Thyroid gland (tissue), 4 donors: ENCODE measurements at regions not wholly inside any gene's neighbourhood (a gene's known extent, or its start where the extent isn't known, plus 50 kb on each side); places are given as distances from the start of the nearest gene placed in this dataset.
"Not testable (repeated sequence)": the region's sequence is repeated elsewhere in the genome, so short reads cannot be mapped to it uniquely, and the experiment has no call there.

Source experiments
- DNase-seq, 2 donors: peaks; one replicate each; pipeline ENCODE4 v3.0.0-alpha.2; 2019
- H3K27ac ChIP-seq, 3 donors: fragments of 200-600 bp; sonication (generic); 1 replicate in 2 of 3; 2 replicates in 1 of 3; pipeline ENCODE4 v1.5.1; 2016 to 2019; ENCODE audit warnings: mild to moderate bottlenecking in 1 of 3, moderate library complexity in 1 of 3
- H3K27me3 ChIP-seq: fragments of 200-600 bp; sonication (generic); one replicate; pipeline ENCODE4 v1.5.1; 2019
- H3K36me3 ChIP-seq, 2 donors: fragments of 200-600 bp; sonication (generic); one replicate each; pipeline ENCODE4 v1.5.1; 2016 to 2019
- H3K4me1 ChIP-seq, 2 donors: fragments of 200-600 bp; sonication (generic); one replicate each; pipeline ENCODE4 v1.5.1; 2017 to 2019
- H3K4me3 ChIP-seq, 3 donors: fragments of 200-600 bp; sonication (generic); replicated peaks in 1 of 3; 1 replicate in 2 of 3; 2 replicates in 1 of 3; pipeline ENCODE4 v1.5.1; 2016; ENCODE audit warnings: mild to moderate bottlenecking in 1 of 3
- H3K9me3 ChIP-seq: fragments of 200-600 bp; sonication (generic); one replicate; pipeline ENCODE4 v1.5.1; 2017
- POLR2A ChIP-seq, 2 donors: fragments of 450-650 bp; IDR thresholded peaks; one replicate each; pipeline ENCODE4 v1.6.1; 2017; ENCODE audit warnings: antibody characterized with exemption in 2 of 2, mild to moderate bottlenecking in 2 of 2, moderate library complexity in 1 of 2
- WGBS, 2 donors: methylation state at CpG; one replicate each; pipeline ENCODE4 v1.1.5; 2017; 5-methylcytosine and 5-hydroxymethylcytosine counted together
- intact Hi-C: fragments of 100-400 bp; cut with DNase I; formaldehyde crosslinking; loops from one replicate; pipeline ENCODE4 v1.15.1; 2023
- TF ChIP-seq, protein P1 (sequence below), 6 experiments: fragments of 200-600 bp in 3 of 6; fragments of 450-650 bp in 3 of 6; sonication (generic) in 3 of 6; IDR thresholded peaks; one replicate each; pipeline ENCODE4 v1.5.1; 2016 to 2019; ENCODE audit warnings: antibody characterized with exemption in 6 of 6, mild to moderate bottlenecking in 2 of 6, inconsistent platforms in 1 of 6, moderate library complexity in 1 of 6

DNA sequence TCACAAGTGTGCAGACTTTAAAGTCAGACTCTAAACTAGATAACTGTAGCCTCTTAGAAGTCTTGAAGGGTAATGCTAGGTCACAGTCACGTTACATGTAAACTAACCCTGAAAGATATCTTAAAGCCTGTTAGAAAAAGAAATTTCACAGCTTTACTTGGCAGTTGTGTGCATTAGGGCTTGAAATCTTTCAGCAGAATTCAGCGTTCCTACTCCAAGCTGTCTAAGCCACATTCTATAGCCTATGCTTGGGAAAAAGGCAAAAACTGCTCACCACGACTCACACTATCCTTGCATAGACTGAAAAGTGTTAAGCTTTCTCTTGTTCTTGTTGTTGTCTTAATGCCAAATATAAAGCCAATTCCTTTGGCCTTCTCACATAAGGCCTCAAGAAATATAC is 338.0 kb upstream of the SASH1 start:
- Histone ChIP-seq H3K27ac (no peak overlapping the region), H3K4me3 (no peak overlapping the region), H3K9me3 (no peaks in the 10 kb centered on the region), H3K27me3 (no peaks in the 10 kb centered on the region), H3K36me3 (no peaks in the 10 kb centered on the region), H3K4me1 (no peaks in the 10 kb centered on the region)
- intact Hi-C loops, result no loop called here
- 64 to 79% methylated on average over 3 of the region's 3 CpGs for WGBS, 2 donors
- TF ChIP-seq POLR2A (IDR thresholded peaks at IDR 0.05), result no peak
- TF ChIP-seq, protein P1, sequence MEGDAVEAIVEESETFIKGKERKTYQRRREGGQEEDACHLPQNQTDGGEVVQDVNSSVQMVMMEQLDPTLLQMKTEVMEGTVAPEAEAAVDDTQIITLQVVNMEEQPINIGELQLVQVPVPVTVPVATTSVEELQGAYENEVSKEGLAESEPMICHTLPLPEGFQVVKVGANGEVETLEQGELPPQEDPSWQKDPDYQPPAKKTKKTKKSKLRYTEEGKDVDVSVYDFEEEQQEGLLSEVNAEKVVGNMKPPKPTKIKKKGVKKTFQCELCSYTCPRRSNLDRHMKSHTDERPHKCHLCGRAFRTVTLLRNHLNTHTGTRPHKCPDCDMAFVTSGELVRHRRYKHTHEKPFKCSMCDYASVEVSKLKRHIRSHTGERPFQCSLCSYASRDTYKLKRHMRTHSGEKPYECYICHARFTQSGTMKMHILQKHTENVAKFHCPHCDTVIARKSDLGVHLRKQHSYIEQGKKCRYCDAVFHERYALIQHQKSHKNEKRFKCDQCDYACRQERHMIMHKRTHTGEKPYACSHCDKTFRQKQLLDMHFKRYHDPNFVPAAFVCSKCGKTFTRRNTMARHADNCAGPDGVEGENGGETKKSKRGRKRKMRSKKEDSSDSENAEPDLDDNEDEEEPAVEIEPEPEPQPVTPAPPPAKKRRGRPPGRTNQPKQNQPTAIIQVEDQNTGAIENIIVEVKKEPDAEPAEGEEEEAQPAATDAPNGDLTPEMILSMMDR (IDR thresholded peaks at IDR 0.05), result no peak
- DNase-seq, result no peak

DNA sequence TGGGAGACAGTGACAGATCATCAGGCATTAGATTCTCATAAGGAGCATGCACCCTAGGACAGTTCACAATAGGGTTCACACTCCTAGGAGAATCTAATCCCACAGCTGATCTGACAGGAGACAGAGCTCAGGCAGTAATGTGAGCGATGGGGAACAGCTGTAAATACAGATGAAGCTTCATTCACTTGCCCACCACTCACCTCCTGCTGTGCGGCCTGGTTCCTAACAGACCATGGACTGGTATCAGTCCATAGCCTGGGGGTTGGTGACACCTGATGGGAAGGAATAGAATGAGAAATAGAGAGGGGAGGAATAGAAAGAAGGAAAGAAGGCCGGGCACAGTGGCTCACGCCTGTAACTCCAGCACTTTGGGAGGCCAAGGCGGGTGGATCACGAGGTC is 336.8 kb upstream of the SASH1 start:
- 97 to 99% methylated on average over 6 of the region's 6 CpGs for WGBS, 2 donors
- no peaks in the 10 kb centered on the region for H3K9me3 ChIP-seq
- no peak overlapping the region for H3K27ac ChIP-seq
- no peaks in the 10 kb centered on the region for H3K4me1 ChIP-seq
- no peak overlapping the region for H3K4me3 ChIP-seq
- intact Hi-C loops, result no loop called here
- TF ChIP-seq, protein P1 (IDR thresholded peaks at IDR 0.05), result no peak
- no peak for TF ChIP-seq POLR2A (IDR thresholded peaks at IDR 0.05)
- no peaks in the 10 kb centered on the region for H3K27me3 ChIP-seq
- DNase-seq, result no peak
- no peaks in the 10 kb centered on the region for H3K36me3 ChIP-seq

DNA sequence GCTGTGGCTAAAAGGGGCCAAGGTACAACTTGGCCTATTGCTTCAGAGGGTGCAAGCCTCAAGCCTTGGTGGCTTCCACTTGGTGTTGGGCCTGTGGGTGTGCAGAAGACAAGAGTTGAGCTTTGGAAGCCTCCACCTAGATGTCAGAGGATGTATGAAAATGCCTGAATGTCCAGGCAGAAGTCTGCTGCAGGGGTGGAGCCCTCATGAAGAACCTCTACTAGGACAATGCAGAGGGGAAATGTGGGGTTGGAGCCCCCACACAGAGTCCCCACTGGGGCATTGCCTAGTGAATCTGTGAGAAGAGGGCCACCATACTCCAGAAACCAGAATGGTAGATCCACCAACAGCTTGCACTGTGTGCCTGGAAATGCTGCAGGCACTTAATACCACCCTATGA is 332.1 kb upstream of the SASH1 start:
- H3K36me3 ChIP-seq, intact Hi-C loops, H3K27me3 ChIP-seq: not testable (repeated sequence)

DNA sequence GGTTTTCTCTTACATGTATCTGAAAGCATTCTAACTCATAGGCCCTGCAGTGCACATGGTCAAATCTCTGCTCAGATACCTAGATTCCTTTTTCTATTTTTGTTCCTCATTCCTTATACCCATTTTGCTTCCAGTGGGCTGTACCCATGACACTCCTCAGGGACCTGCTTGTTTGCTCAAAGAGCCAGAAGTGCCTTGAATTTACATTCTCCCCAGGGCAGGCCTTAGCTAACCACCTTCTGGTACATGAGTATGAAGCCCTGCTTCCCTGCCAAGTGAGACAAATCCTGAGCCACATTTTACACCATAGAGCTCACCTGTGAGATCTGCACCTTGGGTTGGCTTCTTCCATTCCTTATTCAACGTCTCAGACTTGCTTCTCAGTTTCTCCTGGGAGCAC is 326.6 kb upstream of the SASH1 start:
- no peak for DNase-seq
- H3K9me3 ChIP-seq, result no peaks in the 10 kb centered on the region
- TF ChIP-seq, protein P1 (IDR thresholded peaks at IDR 0.05), result no peak
- no peak for TF ChIP-seq POLR2A (IDR thresholded peaks at IDR 0.05)
- whole genome bisulfite sequencing, 2 donors, result 89% methylated on average over 1 of the region's 1 CpG
- no peak overlapping the region for H3K27ac ChIP-seq
- no peaks in the 10 kb centered on the region for H3K4me1 ChIP-seq
- no peak overlapping the region for H3K4me3 ChIP-seq
- H3K36me3 ChIP-seq, result no peaks in the 10 kb centered on the region
- H3K27me3 ChIP-seq, result no peaks in the 10 kb centered on the region
- intact Hi-C loops, result no loop called here

More for the DNA sequence above, 332.1 kb upstream of the SASH1 start:
- H3K27ac ChIP-seq, DNase-seq, H3K4me3 ChIP-seq, H3K4me1 ChIP-seq, H3K9me3 ChIP-seq: not testable (repeated sequence)

DNA sequence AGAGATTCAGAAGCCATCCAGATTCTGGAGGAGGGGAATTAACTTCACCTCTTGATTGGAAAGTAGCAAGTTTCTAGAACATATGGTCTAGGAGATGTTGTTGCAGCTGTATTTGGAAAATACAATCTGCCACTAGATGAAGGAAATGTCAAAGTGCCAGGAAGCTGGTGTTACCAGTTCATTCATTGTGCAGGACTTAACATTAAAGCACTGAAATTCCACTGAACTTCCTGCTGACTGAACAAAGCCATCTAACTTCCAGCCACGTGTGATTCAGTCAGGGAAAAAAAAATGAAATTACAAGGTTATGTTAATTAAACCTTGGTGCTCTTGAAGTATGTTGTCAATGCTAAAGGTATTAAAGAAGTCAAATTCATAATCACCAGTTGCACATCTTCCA is 321.5 kb upstream of the SASH1 start:
- WGBS, 2 donors, result 28 to 38% methylated on average over 1 of the region's 1 CpG
- TF ChIP-seq, protein P1 (IDR thresholded peaks at IDR 0.05), result no peak
- no peak for TF ChIP-seq POLR2A (IDR thresholded peaks at IDR 0.05)
- intact Hi-C loops, result no loop called here
- Histone ChIP-seq H3K4me3 (no peak overlapping the region), H3K36me3 (no peaks in the 10 kb centered on the region), H3K4me1 (no peaks in the 10 kb centered on the region), H3K27ac (no peak overlapping the region), H3K27me3 (no peaks in the 10 kb centered on the region), H3K9me3 (no peaks in the 10 kb centered on the region)
- no peak for DNase-seq

DNA sequence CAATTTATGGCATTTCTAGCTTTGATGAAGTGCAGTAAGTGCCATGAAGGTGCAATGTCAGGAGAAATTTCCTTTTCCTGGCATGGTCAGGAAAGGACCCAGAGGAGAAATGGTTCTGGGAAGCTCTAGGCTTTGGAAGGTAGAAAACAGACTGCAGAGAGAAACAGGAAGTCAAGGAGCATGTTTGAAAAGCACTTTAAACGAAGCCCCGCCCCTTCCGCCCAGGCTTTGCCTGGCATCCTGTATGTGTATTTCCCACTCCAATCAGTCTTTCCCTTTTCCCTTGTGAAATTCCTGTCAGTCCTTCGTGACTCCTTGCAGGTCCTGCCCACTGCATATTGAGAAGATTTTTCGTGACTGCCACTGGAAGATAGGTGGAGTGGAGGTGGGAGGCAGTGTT is 320.9 kb upstream of the SASH1 start:
- no peak overlapping the region for H3K4me3 ChIP-seq

DNA sequence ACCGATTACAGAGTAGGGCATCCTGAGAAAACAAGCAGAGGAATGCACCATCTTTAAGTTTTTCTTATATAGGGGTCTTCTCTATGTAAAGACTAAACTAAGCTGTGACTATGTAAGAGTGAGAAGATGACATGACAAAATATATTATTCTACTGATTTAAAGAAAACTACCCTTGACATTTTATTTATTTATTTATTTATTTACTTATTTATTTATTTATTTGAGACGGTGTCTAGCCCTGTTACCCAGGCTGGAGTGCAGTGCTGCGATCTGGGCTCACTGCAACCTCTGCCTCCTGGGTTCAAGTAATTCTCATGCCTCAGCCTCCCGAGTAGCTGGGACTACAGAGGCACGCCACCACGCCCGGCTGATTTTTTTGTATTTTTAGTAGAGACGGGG is 320.4 kb upstream of the SASH1 start:
- H3K27ac ChIP-seq, H3K36me3 ChIP-seq, H3K4me3 ChIP-seq, H3K9me3 ChIP-seq, H3K4me1 ChIP-seq, H3K27me3 ChIP-seq, intact Hi-C loops, DNase-seq: not testable (repeated sequence)
- WGBS, 2 donors, result 93 to 95% methylated on average over 8 of the region's 8 CpGs

More for the DNA sequence above, 320.9 kb upstream of the SASH1 start:
- TF ChIP-seq, protein P1 (IDR thresholded peaks at IDR 0.05), result no peak
- TF ChIP-seq POLR2A (IDR thresholded peaks at IDR 0.05), result no peak
- Histone ChIP-seq H3K27ac (no peak overlapping the region), H3K27me3 (no peaks in the 10 kb centered on the region), H3K9me3 (no peaks in the 10 kb centered on the region), H3K4me1 (no peaks in the 10 kb centered on the region), H3K36me3 (no peaks in the 10 kb centered on the region)
- DNase-seq, result peak in 1 of 2 donors; percentile 6
- intact Hi-C loops, result no loop called here
- WGBS, 2 donors, result 59 to 63% methylated on average over 5 of the region's 5 CpGs
